IPS-18c (cell line): ENCODE measurements at regions not wholly inside any gene's neighbourhood (a gene's known extent, or its start where the extent isn't known, plus 50 kb on each side); places are given as distances from the start of the nearest gene placed in this dataset.

Experiments used
- H3K4me3 ChIP-seq: 2 replicates; pipeline ENCODE4 v1.7.0; 2013; ENCODE audit warnings: low read depth, mild to moderate bottlenecking, low read length, moderate library complexity; ENCODE audit not compliant: insufficient read depth
- H3K9me3 ChIP-seq: one replicate; pipeline ENCODE4 v1.6.1; 2013; ENCODE audit warnings: mild to moderate bottlenecking, low read length, moderate library complexity; ENCODE audit not compliant: control insufficient read depth, insufficient read depth

DNA sequence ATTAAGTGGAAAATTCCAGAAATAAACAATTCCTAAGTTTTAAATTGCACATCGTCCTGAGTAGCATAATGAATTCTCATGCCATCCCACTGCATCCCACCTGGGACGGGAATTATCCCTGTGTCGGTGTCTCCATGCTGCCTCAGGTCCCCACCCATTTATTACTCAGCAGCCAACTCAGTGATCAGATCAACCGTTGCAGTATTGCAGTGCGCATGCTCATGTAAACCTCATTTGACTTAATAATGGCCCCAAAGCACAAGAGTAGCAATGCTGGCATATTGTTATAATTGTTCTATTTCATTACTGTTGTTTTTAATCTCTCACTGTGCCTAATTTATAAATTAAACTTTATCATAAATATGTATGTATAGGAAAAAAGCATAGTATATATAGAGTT lies 214.4 kb downstream of the METTL4 start:
- H3K4me3 ChIP-seq = no peak overlapping the region

DNA sequence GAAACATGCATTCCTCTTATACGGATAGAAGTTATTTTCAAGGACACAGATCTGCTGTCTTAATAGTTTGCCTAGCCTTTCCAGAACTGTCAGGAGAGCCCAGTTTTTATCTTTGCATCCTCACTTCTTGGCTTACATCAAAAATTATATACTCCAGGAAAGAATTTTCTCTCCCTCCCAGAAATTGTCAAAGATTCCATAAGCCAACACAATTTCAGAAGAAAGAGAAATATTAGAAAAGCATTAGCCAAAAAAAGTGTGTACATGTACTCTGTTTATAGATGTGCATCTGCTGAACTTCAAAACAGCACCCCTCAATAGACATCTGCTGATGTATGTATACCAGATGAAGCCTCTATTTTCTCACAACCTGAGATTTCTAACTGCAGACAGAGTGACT lies 210.4 kb downstream of the METTL4 start:
- no peaks in the 10 kb centered on the region for H3K9me3 ChIP-seq
- no peak overlapping the region for H3K4me3 ChIP-seq

More for the DNA sequence above, 214.4 kb downstream of the METTL4 start:
- no peaks in the 10 kb centered on the region for H3K9me3 ChIP-seq

DNA sequence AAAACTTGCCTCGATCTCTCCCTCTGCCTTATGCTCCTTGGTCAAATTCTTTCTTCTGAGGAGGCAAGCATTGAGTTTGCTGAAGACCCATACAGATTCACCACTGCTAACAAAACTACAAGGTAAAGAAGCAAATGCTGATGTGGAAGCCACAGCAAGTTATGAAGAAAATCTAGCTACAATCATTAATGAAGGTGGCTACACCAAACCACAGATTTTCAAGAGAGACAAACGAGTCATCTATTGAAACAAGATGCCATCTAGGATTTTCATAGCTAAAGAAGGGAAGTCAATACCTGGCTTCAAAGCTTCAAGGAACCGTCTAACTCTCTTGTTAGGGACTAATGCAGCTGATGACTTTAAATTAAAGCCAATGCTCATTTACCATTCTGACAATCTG lies 203.2 kb downstream of the METTL4 start:
- Histone ChIP-seq H3K9me3 (no peaks in the 10 kb centered on the region), H3K4me3 (no peak overlapping the region)

DNA sequence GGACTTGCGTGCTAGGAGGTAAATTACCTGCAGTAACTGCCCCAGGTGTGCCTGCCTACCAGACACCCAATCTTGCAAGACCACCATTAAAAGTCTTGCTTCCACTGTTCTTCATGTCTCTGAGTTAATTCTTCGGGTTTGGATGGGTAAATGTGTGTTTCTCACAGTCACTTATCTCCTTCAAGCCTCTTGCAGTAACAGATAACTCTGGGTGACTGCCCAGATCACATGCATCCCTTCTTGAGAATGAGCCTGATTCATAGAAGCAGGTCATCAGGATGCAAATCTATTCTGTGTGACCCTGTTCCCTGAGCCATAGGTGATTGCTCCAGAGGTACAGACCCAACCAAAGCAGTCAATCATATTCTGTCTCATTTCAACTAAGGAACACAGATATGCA lies 194.6 kb downstream of the METTL4 start:
- H3K4me3 ChIP-seq = no peak overlapping the region
- H3K9me3 ChIP-seq = no peaks in the 10 kb centered on the region

GRCh38 chr18:2380101-2380500 lies 191.2 kb downstream of the METTL4 start:
- no peaks in the 10 kb centered on the region for H3K9me3 ChIP-seq
- no peak overlapping the region for H3K4me3 ChIP-seq

DNA sequence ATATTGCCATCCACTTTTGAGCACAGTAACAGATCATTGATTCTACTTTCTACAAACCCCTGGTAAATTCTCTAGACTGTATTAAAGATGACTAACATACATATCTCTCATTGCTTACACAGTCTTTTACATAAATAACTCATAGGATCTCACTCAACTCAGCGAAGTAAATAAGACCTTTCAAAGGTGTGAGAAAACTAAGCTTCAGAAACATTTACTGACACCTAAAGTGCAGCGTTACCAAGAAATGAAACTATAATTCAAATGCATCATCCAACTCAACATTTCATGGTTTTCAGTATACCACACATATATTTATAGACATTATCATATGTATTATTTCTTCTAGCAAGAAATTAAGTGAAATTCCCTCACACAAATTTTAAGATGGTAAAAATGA lies 189.8 kb downstream of the METTL4 start:
- Histone ChIP-seq H3K9me3 (no peaks in the 10 kb centered on the region), H3K4me3 (no peak overlapping the region)

DNA sequence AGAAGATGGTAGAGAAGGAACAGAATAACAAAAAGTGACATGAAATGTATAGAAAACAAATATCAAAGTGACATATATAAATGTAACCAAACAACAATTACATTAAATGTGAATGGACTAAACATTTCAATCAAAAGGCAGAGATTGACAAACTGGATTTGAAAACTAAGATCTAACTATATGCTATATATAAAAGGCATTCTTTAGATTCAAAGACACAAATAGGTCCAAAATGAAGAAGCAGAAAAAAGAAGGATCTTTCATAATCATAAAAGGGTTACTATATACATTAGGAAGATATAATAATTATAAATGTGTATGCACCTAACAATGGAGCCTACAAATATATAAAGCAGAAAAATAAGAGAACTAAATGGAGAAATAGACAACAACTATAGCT lies 183.7 kb downstream of the METTL4 start:
- no peak overlapping the region for H3K4me3 ChIP-seq
- H3K9me3 ChIP-seq = no peaks in the 10 kb centered on the region

DNA sequence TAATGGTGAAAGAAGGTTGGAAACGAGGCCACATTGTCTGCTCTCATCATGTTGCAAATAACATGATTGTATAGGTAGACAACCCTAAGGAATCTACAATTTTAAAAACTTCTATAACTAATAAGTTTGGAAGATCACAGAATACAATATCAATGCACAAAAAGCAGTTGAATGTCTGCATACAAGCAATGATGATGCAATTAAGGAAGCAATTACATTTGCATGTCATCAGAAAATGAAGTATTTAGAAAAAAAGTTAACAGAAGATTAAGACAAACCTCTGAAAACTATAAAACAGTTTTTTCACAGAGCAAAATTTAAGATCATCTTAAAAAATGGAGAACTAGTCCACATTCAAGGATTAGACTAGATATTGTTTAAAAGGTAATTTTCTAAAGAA lies 181.1 kb downstream of the METTL4 start:
- Histone ChIP-seq H3K4me3 (no peak overlapping the region), H3K9me3 (no peaks in the 10 kb centered on the region)

DNA sequence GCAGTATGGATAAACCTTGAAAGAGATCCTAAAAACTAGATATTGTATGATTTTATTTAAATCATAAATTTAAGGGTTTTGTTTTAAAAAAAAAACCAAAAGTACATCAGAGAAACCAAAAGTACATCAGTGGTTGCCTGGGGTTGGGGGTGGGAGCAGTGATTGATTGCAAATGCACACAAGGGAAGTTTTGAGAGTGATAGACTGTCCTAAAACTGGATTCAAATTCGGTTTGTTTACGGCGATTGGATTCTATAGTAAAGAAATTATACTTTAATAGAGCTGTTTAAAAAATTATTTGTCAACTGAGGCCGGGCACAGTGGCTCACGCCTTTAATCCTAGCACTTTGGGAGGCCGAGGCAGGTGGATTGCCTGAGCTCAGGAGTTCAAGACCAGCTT lies 179.8 kb downstream of the METTL4 start:
- no peak overlapping the region for H3K4me3 ChIP-seq
- H3K9me3 ChIP-seq = no peaks in the 10 kb centered on the region

- H3K9me3 ChIP-seq = no peaks in the 10 kb centered on the region
- H3K4me3 ChIP-seq = no peak overlapping the region
Measured at GRCh38 chr18:2392446-2392845, 178.9 kb downstream of the METTL4 start.

GRCh38 chr18:2394684-2395083 lies 176.6 kb downstream of the METTL4 start:
- H3K4me3 ChIP-seq = no peak overlapping the region
- no peaks in the 10 kb centered on the region for H3K9me3 ChIP-seq

- Histone ChIP-seq H3K9me3 (no peaks in the 10 kb centered on the region), H3K4me3 (no peak overlapping the region)
Measured at GRCh38 chr18:2395427-2396161, 175.7 kb downstream of the METTL4 start.

DNA sequence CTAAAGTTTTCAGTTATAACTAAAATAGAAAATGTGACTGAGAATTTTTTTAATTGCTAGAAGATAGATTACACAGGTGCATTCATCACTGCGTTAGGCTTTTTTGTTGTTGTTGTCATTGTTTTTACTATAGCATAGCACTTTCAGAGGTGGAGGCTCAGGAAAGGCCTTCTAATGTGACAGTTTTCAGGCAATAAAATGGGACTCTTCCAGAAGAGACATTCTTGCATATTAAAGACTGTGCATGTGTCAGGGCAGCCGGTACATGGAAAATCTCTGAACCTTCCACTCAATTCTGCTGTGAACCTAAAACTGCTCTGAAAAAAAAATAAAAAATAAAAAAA lies 175.2 kb downstream of the METTL4 start:
- Histone ChIP-seq H3K9me3 (no peaks in the 10 kb centered on the region), H3K4me3 (no peak overlapping the region)

- Histone ChIP-seq H3K9me3 (no peaks in the 10 kb centered on the region), H3K4me3 (no peak overlapping the region)
Measured at GRCh38 chr18:2400701-2401196, 170.6 kb downstream of the METTL4 start.

- Histone ChIP-seq H3K4me3 (no peak overlapping the region), H3K9me3 (no peaks in the 10 kb centered on the region)
Measured at GRCh38 chr18:2402084-2402483, 169.2 kb downstream of the METTL4 start.

GRCh38 chr18:2406544-2406943 lies 164.8 kb downstream of the METTL4 start:
- Histone ChIP-seq H3K9me3 (no peaks in the 10 kb centered on the region), H3K4me3 (no peak overlapping the region)

GRCh38 chr18:2407961-2408360 lies 163.3 kb downstream of the METTL4 start:
- H3K4me3 ChIP-seq = no peak overlapping the region

GRCh38 chr18:2409906-2410305 lies 161.4 kb downstream of the METTL4 start:
- Histone ChIP-seq H3K9me3 (no peaks in the 10 kb centered on the region), H3K4me3 (no peak overlapping the region)

More at GRCh38 chr18:2407961-2408360, 163.3 kb downstream of the METTL4 start:
- H3K9me3 ChIP-seq = no peaks in the 10 kb centered on the region

DNA sequence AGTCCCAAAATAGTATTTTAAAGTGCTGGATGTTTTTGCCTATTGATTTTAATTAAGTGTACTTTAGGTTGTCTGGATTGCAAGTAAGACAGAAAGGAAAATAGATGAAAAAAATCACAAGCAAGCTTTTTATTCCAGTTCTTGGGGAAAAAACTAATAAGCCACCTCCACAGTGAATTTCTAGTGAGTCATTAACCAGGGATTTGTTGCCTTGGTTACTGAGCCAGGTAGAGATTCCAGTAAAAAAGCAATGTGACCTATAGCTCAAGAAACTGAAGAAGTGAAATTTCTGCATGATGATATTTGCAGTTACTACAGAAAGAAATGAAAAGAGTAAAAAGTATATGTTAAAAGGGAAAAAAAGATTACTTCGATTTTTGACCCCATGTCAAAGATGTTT lies 160.6 kb downstream of the METTL4 start:
- no peak overlapping the region for H3K4me3 ChIP-seq
- H3K9me3 ChIP-seq = no peaks in the 10 kb centered on the region
